ENCODE measurements at regions not wholly inside any gene's neighbourhood (a gene's known extent, or its start where the extent isn't known, plus 50 kb on each side); places are given as distances from the start of the nearest gene placed in this dataset.

- TF ChIP-seq POLR2A (IDR thresholded peaks at IDR 0.05) (no peak), CTCF (IDR thresholded peaks at IDR 0.05) (no peak)
Measured at GRCh38 chr14:61893371-61893940, 131.2 kb downstream of the SNAPC1 start.
